Subcutaneous abdominal adipose tissue (tissue), 5 donors: ENCODE measurements at regions not wholly inside any gene's neighbourhood (a gene's known extent, or its start where the extent isn't known, plus 50 kb on each side); places are given as distances from the start of the nearest gene placed in this dataset.

Source experiments
- H3K27ac ChIP-seq: one replicate; pipeline ENCODE4 v1.7.0; 2013; ENCODE audit warnings: low read depth, mild to moderate bottlenecking, inconsistent platforms, low read length, moderate library complexity
- H3K27me3 ChIP-seq, 5 donors: one replicate each; pipeline ENCODE4 v1.7.0; 2013; ENCODE audit warnings: low read length in 5 of 5, inconsistent platforms in 1 of 5; ENCODE audit not compliant: control insufficient read depth in 5 of 5, insufficient read depth in 4 of 5
- H3K36me3 ChIP-seq, 5 donors: one replicate each; pipeline ENCODE4 v1.7.0; 2013; ENCODE audit warnings: low read length in 5 of 5; ENCODE audit not compliant: control insufficient read depth in 5 of 5, insufficient read depth in 5 of 5
- H3K4me1 ChIP-seq, 5 donors: one replicate each; pipeline ENCODE4 v1.7.0; 2013; ENCODE audit warnings: low read length in 5 of 5, mild to moderate bottlenecking in 3 of 5, moderate library complexity in 1 of 5; ENCODE audit not compliant: control insufficient read depth in 5 of 5, insufficient read depth in 5 of 5
- H3K4me3 ChIP-seq, 5 donors: one replicate each; pipeline ENCODE4 v1.7.0; 2013; ENCODE audit warnings: low read length in 5 of 5, low read depth in 1 of 5
- H3K9ac ChIP-seq, 5 donors: one replicate each; pipeline ENCODE4 v1.7.0; 2013; ENCODE audit warnings: low read length in 5 of 5, mild to moderate bottlenecking in 4 of 5, moderate library complexity in 3 of 5
- H3K9me3 ChIP-seq, 5 donors: one replicate each; pipeline ENCODE4 v1.7.0; 2013; ENCODE audit warnings: low read length in 5 of 5; ENCODE audit not compliant: control insufficient read depth in 5 of 5
- donor health status: healthy.
- donor health status: healthy.
- donor health status: healthy.
- donor health status: healthy.
- donor health status: healthy.

DNA sequence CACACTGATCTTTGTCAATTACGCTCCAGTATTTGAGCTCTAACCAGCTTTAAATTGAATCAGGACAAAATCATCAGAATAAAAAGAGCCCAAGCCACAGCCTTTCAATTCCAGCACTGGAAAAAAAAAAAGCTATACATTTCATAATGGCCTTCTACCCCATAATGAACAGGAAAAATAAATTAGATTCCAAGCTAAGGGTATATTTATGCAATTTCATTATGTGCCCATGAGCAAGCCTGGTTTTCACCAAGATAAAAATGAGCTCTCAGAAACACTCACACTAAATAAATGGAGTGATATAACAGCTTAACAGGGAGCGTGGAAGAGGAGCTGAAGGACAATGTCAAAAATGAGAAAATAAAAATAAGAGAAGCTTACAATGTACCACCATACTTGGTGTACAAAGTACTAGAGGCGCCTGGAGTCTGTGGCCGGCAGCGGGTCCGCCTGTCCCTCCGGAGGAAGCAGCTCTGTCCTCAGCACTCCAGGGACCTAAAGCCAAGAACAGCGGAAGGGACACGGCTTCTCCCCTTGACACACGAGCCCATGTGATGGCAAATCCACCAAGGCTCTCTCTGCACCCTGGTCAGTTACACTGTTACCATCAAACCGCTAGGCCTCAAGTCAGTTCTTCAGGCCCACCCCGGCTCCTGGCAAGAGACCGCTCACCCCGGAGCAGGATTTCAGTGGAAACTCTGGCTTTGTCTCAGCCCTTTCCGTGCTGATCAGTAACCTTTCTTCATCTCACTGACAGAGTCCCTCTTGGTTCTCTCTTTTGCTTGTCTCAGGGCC is 69.6 kb downstream of the RBFOX3 start:
- Histone ChIP-seq H3K27ac (no peak overlapping the region), H3K36me3 (no peaks in the 10 kb centered on the region), H3K9me3 (peaks cover 0 to 3% (median 0%) of the 10 kb centered on the region in 5 donors), H3K4me1 (no peaks in the 10 kb centered on the region), H3K4me3 (no peak overlapping the region), H3K27me3 (peaks cover 2 to 43% (median 30%) of the 10 kb centered on the region in 5 donors), H3K9ac (no peak overlapping the region)

DNA sequence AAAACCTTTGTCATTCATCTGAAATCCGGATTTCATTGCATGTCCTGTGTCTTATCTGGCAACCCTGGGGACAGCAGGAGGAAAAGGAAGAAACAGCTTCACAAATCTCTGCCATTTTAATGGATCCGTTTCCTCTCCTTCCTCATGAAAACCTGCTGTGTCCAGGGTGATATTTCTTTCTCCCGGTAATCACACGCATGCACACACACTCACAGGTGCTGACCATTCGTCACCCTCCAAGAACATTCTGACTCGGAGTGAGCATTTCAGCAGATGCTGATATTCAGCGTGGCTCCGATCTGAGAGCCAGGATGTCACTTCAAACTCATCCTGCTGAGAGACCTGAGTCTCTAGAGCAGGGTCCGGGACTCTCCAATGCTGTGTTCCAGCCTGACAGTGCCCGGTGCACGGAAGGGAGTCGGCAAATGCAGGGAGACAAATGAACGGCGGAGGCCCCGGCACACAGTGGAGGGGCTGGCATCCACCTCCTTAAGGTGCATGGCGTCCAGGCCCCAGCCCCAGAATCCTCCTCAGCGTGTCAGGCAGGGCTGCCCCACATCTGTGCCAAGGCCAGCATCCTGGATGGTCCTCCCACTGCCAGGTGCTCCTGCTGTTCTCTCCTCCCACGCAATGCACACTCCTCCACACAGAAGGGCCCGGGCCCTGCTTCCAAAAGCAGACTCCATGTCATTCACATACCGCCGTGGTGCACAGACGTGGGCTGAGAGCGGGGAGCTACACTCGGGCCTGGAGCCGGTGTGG is 70.7 kb downstream of the RBFOX3 start:
- Histone ChIP-seq H3K9ac (no peak overlapping the region), H3K27me3 (peaks cover 0 to 34% (median 28%) of the 10 kb centered on the region in 5 donors), H3K27ac (no peak overlapping the region), H3K36me3 (no peaks in the 10 kb centered on the region), H3K4me1 (no peaks in the 10 kb centered on the region), H3K9me3 (peaks cover 0 to 3% (median 0%) of the 10 kb centered on the region in 5 donors), H3K4me3 (no peak overlapping the region)

DNA sequence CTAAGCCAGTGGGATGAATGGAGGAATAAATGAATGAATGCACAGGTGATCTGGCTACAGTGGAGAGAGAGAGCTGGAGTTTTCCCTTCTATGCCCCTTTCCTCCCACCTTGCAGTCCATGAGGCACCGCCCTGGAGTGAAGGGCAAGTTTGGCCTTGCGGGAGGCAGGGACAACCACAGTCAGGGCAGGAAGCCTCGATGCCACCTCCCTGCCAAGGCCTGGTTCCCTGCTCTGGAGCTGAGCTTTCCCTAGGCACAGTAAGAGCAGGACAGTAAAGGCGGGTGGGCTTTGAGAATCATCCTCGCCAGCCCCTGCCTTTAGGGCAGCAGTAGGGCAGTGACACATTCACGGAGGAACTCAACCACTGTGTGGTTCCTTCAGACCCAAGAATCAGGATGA is 72.6 kb downstream of the RBFOX3 start:
- Histone ChIP-seq H3K9ac (no peak overlapping the region), H3K4me3 (no peak overlapping the region), H3K4me1 (no peaks in the 10 kb centered on the region), H3K27ac (no peak overlapping the region), H3K9me3 (peaks cover 0 to 3% (median 0%) of the 10 kb centered on the region in 5 donors), H3K27me3 (peaks cover 0 to 29% (median 27%) of the 10 kb centered on the region in 5 donors), H3K36me3 (no peaks in the 10 kb centered on the region)

DNA sequence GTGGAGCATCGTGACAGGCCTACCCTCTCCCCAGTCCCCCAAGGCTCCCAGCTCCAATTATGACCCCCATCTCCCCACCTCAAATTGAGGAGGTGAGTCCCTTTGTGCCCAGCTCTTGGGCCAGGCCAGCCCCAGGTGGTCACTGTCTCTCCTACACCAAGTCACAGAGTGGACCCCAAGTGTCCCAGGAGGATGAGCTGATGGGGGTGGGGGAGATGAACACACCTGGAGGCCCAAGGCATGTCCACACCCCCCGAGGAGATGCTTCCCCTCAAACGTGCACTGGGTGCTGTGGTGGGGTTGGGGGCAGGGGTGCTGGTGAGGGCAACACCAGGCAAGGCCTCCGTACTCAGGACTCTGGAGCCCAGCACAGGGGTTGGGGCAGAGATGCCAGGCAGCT is 73.2 kb downstream of the RBFOX3 start:
- Histone ChIP-seq H3K4me1 (no peaks in the 10 kb centered on the region), H3K4me3 (no peak overlapping the region), H3K36me3 (no peaks in the 10 kb centered on the region), H3K27ac (no peak overlapping the region), H3K27me3 (peaks cover 0 to 31% (median 25%) of the 10 kb centered on the region in 5 donors), H3K9ac (no peak overlapping the region), H3K9me3 (peaks cover 0 to 3% (median 0%) of the 10 kb centered on the region in 5 donors)

DNA sequence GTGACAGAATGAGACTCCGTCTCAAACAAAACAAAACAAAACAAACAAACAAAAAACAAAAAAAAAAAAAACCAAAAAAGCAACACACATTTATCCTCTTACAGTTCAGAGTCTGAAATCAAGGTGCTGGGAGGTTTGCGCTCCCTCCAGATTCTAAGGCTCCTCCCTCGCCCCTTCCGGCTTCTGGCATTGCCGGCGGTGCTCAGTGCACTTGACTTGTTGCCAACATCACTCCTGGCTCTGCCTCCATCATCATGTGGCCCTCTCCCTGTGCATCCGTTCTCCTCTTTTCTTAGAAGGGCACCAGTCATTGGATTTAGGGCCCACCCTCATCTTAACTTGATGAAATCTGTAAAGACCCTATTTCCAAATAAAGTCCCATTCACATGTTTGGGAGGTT is 73.8 kb downstream of the RBFOX3 start:
- Histone ChIP-seq H3K27me3 (peaks cover 5 to 37% (median 31%) of the 10 kb centered on the region in 5 donors), H3K4me3 (no peak overlapping the region), H3K4me1 (no peaks in the 10 kb centered on the region), H3K36me3 (no peaks in the 10 kb centered on the region), H3K9me3 (peaks cover 0 to 3% (median 0%) of the 10 kb centered on the region in 5 donors), H3K27ac (no peak overlapping the region), H3K9ac (no peak overlapping the region)

DNA sequence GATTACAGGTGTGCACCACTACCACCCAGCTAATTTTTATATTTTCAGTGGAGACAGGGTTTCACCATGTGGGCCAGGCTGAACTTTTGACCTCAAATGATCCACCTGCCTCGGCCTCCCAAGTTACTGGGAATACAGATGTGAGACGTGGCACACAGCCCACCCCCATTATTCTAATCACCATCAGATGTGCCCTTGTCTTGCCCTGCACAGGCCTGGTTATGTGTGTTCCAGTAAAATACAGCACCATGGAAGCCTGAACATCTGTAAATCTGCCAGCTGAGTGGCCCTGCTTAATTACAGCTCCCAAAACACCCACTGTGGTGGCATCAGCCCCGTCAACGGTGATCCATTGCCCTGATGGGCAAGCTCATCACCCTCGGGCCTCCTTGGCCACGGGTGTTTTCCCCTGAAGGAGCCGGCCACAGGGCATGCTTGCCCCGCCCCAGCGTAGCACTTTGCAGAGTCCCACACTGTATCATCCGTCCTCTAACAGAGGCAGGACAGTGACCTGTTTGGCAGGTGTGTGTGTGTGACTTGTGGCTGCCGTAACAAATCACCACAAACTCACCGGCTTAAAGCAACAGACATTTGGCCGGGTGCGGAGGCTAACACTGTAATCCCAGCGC is 74.5 kb downstream of the RBFOX3 start:
- Histone ChIP-seq H3K4me1 (no peaks in the 10 kb centered on the region), H3K9ac (no peak overlapping the region), H3K4me3 (no peak overlapping the region), H3K27me3 (peaks cover 6 to 43% (median 37%) of the 10 kb centered on the region in 5 donors), H3K27ac (no peak overlapping the region), H3K9me3 (peaks cover 0 to 3% (median 0%) of the 10 kb centered on the region in 5 donors), H3K36me3 (no peaks in the 10 kb centered on the region)

DNA sequence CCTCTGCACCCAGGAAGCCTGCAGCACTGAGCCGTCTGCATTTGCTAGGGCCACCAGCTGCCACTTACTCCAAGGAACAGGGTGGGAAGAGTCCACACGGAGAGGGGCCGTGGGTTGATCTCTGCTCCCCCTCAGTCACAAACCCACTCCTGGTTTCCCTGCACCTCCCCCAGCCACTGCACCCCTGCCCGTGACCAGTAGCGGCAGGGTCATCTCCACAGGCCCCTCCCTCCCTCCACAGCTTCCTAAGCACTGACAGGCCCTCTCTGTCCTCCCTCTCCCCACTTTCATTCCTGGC is 75.2 kb downstream of the RBFOX3 start:
- Histone ChIP-seq H3K36me3 (no peaks in the 10 kb centered on the region), H3K9me3 (peaks cover 0 to 3% (median 0%) of the 10 kb centered on the region in 5 donors), H3K9ac (no peak overlapping the region), H3K4me1 (no peaks in the 10 kb centered on the region), H3K4me3 (no peak overlapping the region), H3K27me3 (peaks cover 11 to 48% (median 43%) of the 10 kb centered on the region in 5 donors), H3K27ac (no peak overlapping the region)

DNA sequence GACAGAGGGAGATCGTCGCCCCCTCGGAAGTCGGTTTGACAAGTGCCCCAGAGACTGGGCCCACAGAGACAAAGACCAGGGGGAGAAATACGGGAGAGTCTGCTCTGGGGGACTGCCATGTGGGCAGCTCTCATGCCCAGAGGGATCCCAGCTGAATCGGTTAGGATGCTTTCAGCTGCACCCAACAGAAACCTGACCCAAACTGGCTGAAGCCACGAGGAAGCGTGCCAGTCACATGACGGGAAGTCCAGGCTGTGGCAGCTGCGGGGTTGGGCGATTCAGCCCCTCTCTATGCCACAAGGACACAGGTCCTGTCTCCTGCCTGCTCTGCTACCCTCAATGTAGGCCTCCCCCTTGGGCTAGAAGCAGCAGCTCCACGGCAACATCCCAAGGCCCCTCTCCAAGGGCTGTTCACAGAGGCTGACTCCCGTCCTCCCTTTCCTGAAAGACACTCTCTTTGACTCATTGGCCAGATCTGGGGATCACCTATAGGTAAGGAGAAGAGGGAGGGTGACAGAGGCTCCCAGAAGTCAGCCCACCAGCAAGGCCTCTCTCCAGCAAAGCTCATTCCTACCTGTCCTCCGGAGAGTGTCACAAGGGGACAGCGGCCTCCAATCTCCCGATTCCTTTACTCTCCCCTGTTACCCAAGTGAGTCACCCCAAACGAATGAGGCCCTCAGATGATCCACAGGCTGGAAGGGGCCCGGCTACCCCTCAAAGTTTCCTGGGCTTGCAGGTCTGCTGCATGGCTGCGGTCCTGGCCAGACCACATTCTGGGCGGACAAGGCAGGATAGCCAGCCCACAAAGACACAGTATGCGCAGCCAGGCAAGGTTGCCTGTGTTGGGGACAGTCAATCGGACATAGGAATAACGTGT is 75.8 kb downstream of the RBFOX3 start:
- Histone ChIP-seq H3K9ac (no peak overlapping the region), H3K27ac (no peak overlapping the region), H3K9me3 (peaks cover 0 to 3% (median 0%) of the 10 kb centered on the region in 5 donors), H3K36me3 (no peaks in the 10 kb centered on the region), H3K4me3 (no peak overlapping the region), H3K27me3 (peaks cover 11 to 52% (median 40%) of the 10 kb centered on the region in 5 donors), H3K4me1 (no peaks in the 10 kb centered on the region)

DNA sequence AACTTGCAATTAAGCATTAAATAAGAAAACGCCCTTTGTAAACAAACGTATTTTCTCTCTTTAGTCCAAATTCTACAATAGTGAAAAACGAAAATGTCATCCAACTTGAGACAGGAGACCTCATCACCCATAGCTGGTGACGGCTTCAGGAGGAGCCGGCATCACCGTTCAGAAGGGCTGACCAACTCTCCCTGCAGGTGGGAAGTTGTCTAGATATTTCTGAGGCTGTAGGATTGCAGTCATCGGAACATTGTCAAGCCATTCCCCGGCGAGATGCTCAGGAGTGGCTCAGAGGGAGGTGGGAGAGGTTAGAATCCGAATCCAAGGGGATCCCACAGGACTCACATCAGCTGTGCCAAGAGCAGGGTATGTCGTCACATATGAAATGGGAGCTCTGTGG is 76.7 kb downstream of the RBFOX3 start:
- Histone ChIP-seq H3K9ac (no peak overlapping the region), H3K27me3 (peaks cover 11 to 57% (median 43%) of the 10 kb centered on the region in 5 donors), H3K36me3 (no peaks in the 10 kb centered on the region), H3K9me3 (peaks cover 0 to 3% (median 0%) of the 10 kb centered on the region in 5 donors), H3K4me1 (no peaks in the 10 kb centered on the region), H3K4me3 (no peak overlapping the region), H3K27ac (no peak overlapping the region)
